Activated CD8-positive, alpha-beta T cell treated with anti-CD3 and anti-CD28 coated beads for 36 hours (primary cell): ENCODE measurements at regions not wholly inside any gene's neighbourhood (a gene's known extent, or its start where the extent isn't known, plus 50 kb on each side); places are given as distances from the start of the nearest gene placed in this dataset.

ENCODE experiments used
- ATAC-seq: fragments of 200-7000 bp; cut with Tn5 transposase; one replicate; pipeline ENCODE4 v1.10.0; 2021; ENCODE audit warnings: mild to moderate bottlenecking, moderate library complexity
- CTCF ChIA-PET: fragments of 350-600 bp; sonication (Branson Sonifier 250); formaldehyde crosslinking; loops from one replicate; lab custom pipeline; 2021; ENCODE audit warnings: antibody characterized with exemption; lab: Charles Lee
- POLR2A ChIA-PET: fragments of 350-600 bp; sonication (Branson Sonifier 250); formaldehyde crosslinking; loops from one replicate; lab custom pipeline; 2021; ENCODE audit warnings: antibody characterized with exemption; lab: Charles Lee
- DNase-seq: peaks from one replicate; pipeline ENCODE4 v3.0.0-alpha.2; 2020
- H3K27ac Mint-ChIP-seq: one replicate; pipeline ENCODE4 v1.8.0; 2021; ENCODE audit warnings: mild to moderate bottlenecking, mixed read lengths
- H3K27me3 Mint-ChIP-seq: one replicate; pipeline ENCODE4 v1.8.0; 2021; ENCODE audit warnings: mixed read lengths
- H3K36me3 Mint-ChIP-seq: one replicate; pipeline ENCODE4 v1.8.0; 2021; ENCODE audit warnings: low read depth, mixed read lengths
- H3K4me1 Mint-ChIP-seq: one replicate; pipeline ENCODE4 v1.8.0; 2021; ENCODE audit warnings: low read depth, mixed read lengths
- H3K4me3 Mint-ChIP-seq: one replicate; pipeline ENCODE4 v1.8.0; 2021; ENCODE audit warnings: mild to moderate bottlenecking, moderate library complexity, mixed read lengths
- H3K9me3 Mint-ChIP-seq: one replicate; pipeline ENCODE4 v1.8.0; 2021; ENCODE audit warnings: mixed read lengths
- CTCF ChIP-seq: fragments of 200-600 bp; IDR thresholded peaks from one replicate; pipeline ENCODE4 v1.8.0; 2022; ENCODE audit warnings: antibody characterized with exemption, mild to moderate bottlenecking
- intact Hi-C: fragments of 100-400 bp; cut with micrococcal nuclease; formaldehyde crosslinking; loops from one replicate; pipeline ENCODE4 v1.10.0; 2022

DNA sequence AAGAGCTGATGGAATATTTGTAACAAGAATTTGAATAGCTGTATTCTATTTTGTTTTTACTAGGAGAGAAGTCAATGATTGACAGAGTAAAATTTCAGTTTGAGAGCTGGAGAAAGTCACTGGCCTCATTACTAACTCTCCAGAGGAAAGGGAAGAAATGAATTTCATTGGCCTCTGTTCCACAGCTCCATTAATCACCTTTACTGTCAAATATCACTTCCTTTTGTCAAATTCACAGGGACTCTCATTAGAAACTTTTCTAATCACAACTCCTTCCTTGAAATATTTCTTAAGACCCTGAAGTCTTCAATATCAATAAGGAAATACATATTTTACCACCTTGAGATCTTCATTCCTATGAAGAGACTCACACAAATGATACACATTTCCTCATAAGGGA lies 379.9 kb upstream of the RASGRP1 start:
- Mint-ChIP-seq H3K27ac (no peak overlapping the region), H3K27me3 (peaks cover 4% of the 10 kb centered on the region), H3K9me3 (no peaks in the 10 kb centered on the region), H3K36me3 (no peaks in the 10 kb centered on the region), H3K4me1 (no peaks in the 10 kb centered on the region), H3K4me3 (no peak overlapping the region)
- TF ChIP-seq CTCF = no peak
- ATAC-seq (no peak), DNase-seq (no peak)
- ChIA-PET POLR2A (no interaction called here), CTCF (no interaction called here)
- intact Hi-C loops = no loop called here

- TF ChIP-seq CTCF = no peak
- CTCF ChIA-PET = no interaction called here
- POLR2A ChIA-PET = no interaction called here
Observed at GRCh38 chr15:38945551-38946298, 381.1 kb upstream of the RASGRP1 start.

DNA sequence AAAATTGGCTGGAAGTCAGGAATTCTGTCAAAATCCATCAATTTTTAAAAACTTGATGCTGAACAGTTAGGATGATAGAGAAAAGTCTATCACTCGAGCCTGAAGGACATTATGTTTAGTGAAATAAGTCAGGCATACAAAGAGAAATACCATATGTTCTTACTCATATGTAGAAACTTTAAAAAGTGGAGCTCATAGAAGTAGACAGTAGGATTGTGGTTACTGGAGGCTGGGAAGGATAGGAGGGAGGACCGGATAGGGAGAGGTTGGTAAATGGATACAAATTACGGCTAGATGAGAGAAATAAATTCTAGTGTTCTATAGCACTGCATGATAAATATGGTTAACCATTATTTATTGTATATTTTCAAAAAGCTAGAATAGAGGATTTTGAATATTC lies 389.5 kb upstream of the RASGRP1 start:
- no peak for DNase-seq
- Mint-ChIP-seq H3K27me3 (peaks cover 11% of the 10 kb centered on the region), H3K36me3 (no peaks in the 10 kb centered on the region), H3K9me3 (no peaks in the 10 kb centered on the region), H3K4me1 (no peaks in the 10 kb centered on the region), H3K4me3 (no peak overlapping the region), H3K27ac (no peak overlapping the region)
- CTCF ChIA-PET = no interaction called here
- POLR2A ChIA-PET = no interaction called here
- no peak for ATAC-seq
- TF ChIP-seq CTCF = no peak
- intact Hi-C loops = no loop called here

More at GRCh38 chr15:38945551-38946298, 381.1 kb upstream of the RASGRP1 start:
- DNase-seq (no peak), ATAC-seq (no peak)
- H3K36me3 Mint-ChIP-seq = no peaks in the 10 kb centered on the region
- H3K9me3 Mint-ChIP-seq = no peaks in the 10 kb centered on the region
- intact Hi-C loops = no loop called here
- no peak overlapping the region for H3K4me3 Mint-ChIP-seq
- H3K27ac Mint-ChIP-seq = no peak overlapping the region
- H3K27me3 Mint-ChIP-seq = peaks cover 3% of the 10 kb centered on the region
- no peaks in the 10 kb centered on the region for H3K4me1 Mint-ChIP-seq

GRCh38 chr15:38961456-38961855 lies 396.8 kb upstream of the RASGRP1 start:
- DNase-seq = no peak
- Mint-ChIP-seq H3K9me3 (no peaks in the 10 kb centered on the region), H3K4me3 (no peak overlapping the region), H3K27me3 (peaks cover 10% of the 10 kb centered on the region), H3K36me3 (no peaks in the 10 kb centered on the region), H3K4me1 (no peaks in the 10 kb centered on the region), H3K27ac (no peak overlapping the region)
- POLR2A ChIA-PET = no interaction called here
- intact Hi-C loops = no loop called here
- CTCF ChIA-PET = no interaction called here
- no peak for TF ChIP-seq CTCF
- ATAC-seq = no peak

DNA sequence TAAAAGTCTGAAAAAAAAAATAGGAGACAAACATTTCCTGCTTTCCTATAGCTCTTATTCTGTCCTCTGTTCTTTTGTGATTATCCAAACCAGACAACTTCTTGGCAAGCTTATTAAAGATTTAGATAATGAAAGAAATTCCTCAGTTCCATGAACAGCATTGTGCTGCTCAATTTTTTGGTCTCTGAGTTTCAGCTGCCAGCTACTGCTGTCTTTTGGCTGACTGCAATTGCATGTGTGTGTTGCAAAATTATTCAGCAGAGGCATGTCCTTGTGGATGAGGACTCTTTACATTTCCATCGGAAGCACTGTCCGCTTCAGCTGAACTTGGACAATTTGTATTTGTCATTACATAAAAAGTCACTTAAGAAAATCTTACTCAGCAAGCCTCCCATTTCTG lies 397.3 kb upstream of the RASGRP1 start:
- ChIA-PET CTCF (no interaction called here), POLR2A (no interaction called here)
- Mint-ChIP-seq H3K4me3 (no peak overlapping the region), H3K4me1 (no peaks in the 10 kb centered on the region), H3K27ac (no peak overlapping the region), H3K9me3 (no peaks in the 10 kb centered on the region), H3K36me3 (no peaks in the 10 kb centered on the region), H3K27me3 (peaks cover 8% of the 10 kb centered on the region)
- DNase-seq (no peak), ATAC-seq (no peak)
- no peak for TF ChIP-seq CTCF
- intact Hi-C loops = no loop called here
